ENCODE measurements at regions not wholly inside any gene's neighbourhood (a gene's known extent, or its start where the extent isn't known, plus 50 kb on each side); places are given as distances from the start of the nearest gene placed in this dataset.

DNA sequence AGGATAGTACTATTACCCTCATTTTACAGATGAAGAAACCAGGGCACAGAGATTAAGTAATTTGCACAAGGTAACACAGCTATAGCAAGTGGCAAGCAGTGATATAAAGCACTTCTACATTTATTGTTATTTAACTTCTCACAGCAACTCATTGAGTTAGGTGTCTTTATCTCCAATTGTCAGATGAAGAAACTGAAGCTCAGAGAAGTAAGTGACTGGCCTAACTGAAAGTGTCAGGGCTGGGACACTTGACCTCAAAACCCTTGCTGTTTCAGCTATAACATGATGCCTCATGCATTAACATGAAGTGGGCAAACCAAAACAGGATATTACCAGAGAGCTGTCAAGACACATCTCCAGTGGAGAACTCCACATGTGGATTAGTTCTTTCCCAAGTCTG is 65.8 kb upstream of the LEKR1 start:
- Mint-ChIP-seq H3K36me3 (ENCODE audit: unreplicated experiment) (peaks cover 7% of the 10 kb centered on the region), H3K4me1 (ENCODE audit: unreplicated experiment) (peaks cover 52% of the 10 kb centered on the region), H3K27ac (ENCODE audit: unreplicated experiment) (peak overlapping the region; percentile 88)

DNA sequence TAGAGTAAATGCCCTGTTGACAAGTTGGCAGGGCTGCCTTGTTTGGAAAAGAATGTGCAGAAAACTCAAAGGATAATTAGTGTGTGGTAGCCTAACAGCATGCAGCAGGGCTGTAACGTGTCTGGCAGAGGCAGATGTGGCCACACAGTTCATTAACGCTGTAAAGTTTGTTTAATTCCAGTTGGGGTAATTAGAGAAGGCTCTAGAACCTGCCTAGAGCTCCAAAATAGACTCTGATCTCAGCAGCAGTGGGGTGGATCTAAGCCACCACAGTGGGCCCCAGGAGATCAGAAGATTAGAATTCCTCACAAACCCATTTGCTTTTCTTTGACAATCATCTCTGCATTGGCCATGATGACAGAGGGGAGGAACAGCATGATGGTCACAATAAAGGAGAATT is 65.1 kb upstream of the LEKR1 start:
- H3K27me3 Mint-ChIP-seq (ENCODE audit: unreplicated experiment): no peaks in the 10 kb centered on the region
- H3K4me1 Mint-ChIP-seq (ENCODE audit: unreplicated experiment): peaks cover 57% of the 10 kb centered on the region
- H3K27ac Mint-ChIP-seq (ENCODE audit: unreplicated experiment): peak overlapping the region; percentile 88
- peaks cover 17% of the 10 kb centered on the region for H3K9me3 Mint-ChIP-seq (ENCODE audit: unreplicated experiment)
- H3K36me3 Mint-ChIP-seq (ENCODE audit: unreplicated experiment): peaks cover 7% of the 10 kb centered on the region
- no peak overlapping the region for H3K4me3 Mint-ChIP-seq (ENCODE audit: unreplicated experiment)
- TF ChIP-seq, protein P1, sequence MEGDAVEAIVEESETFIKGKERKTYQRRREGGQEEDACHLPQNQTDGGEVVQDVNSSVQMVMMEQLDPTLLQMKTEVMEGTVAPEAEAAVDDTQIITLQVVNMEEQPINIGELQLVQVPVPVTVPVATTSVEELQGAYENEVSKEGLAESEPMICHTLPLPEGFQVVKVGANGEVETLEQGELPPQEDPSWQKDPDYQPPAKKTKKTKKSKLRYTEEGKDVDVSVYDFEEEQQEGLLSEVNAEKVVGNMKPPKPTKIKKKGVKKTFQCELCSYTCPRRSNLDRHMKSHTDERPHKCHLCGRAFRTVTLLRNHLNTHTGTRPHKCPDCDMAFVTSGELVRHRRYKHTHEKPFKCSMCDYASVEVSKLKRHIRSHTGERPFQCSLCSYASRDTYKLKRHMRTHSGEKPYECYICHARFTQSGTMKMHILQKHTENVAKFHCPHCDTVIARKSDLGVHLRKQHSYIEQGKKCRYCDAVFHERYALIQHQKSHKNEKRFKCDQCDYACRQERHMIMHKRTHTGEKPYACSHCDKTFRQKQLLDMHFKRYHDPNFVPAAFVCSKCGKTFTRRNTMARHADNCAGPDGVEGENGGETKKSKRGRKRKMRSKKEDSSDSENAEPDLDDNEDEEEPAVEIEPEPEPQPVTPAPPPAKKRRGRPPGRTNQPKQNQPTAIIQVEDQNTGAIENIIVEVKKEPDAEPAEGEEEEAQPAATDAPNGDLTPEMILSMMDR (IDR thresholded peaks at IDR 0.05): no peak
- DNase-seq (ENCODE audit: extremely low spot score, unreplicated experiment): no peak

More for the DNA sequence above, 65.8 kb upstream of the LEKR1 start:
- Mint-ChIP-seq H3K9me3 (ENCODE audit: unreplicated experiment) (peaks cover 17% of the 10 kb centered on the region), H3K4me3 (ENCODE audit: unreplicated experiment) (no peak overlapping the region), H3K27me3 (ENCODE audit: unreplicated experiment) (no peaks in the 10 kb centered on the region)
- no peak for DNase-seq (ENCODE audit: extremely low spot score, unreplicated experiment)
- TF ChIP-seq, protein P1 (IDR thresholded peaks at IDR 0.05): no peak

DNA sequence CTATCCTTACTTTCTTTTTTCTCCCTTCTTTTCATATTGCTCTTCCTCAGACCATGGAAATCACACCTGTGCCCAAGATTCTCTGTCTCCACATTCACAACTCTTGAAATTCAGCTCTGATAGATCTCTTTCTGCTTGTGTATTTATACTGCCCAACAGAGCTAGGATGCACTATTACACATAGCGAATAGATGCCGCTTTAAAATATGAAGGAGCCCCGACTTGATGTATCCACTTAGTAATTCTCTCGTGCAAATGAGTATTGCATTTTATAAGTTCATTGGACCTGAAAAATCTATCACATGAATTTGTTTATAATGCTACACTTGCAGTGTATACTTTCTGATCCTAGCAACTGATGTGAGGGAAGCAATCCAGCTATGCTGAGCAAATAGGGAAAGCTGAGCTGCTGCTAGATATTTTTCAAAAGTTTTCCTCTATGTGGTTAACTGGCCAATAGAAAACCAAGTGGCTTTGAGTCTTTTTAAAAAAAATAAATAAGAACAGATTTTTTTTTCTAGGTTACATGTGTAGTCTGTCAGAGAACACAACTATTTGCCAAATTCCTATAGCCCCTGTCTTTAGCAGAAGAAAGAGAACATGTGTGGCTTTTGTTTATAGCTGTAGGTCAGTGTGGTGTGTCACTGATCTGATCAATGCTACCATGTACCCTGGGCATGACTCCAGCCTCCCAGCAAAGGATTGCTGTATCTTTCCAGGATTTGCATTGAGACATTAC is 64.3 kb upstream of the LEKR1 start:
- peaks cover 63% of the 10 kb centered on the region for H3K4me1 Mint-ChIP-seq (ENCODE audit: unreplicated experiment)
- peak overlapping the region; percentile 88 for H3K27ac Mint-ChIP-seq (ENCODE audit: unreplicated experiment)
- H3K4me3 Mint-ChIP-seq (ENCODE audit: unreplicated experiment): no peak overlapping the region
- no peaks in the 10 kb centered on the region for H3K27me3 Mint-ChIP-seq (ENCODE audit: unreplicated experiment)
- TF ChIP-seq, protein P1 (IDR thresholded peaks at IDR 0.05): no peak
- peaks cover 8% of the 10 kb centered on the region for H3K36me3 Mint-ChIP-seq (ENCODE audit: unreplicated experiment)
- DNase-seq (ENCODE audit: extremely low spot score, unreplicated experiment): no peak
- peaks cover 17% of the 10 kb centered on the region for H3K9me3 Mint-ChIP-seq (ENCODE audit: unreplicated experiment)

DNA sequence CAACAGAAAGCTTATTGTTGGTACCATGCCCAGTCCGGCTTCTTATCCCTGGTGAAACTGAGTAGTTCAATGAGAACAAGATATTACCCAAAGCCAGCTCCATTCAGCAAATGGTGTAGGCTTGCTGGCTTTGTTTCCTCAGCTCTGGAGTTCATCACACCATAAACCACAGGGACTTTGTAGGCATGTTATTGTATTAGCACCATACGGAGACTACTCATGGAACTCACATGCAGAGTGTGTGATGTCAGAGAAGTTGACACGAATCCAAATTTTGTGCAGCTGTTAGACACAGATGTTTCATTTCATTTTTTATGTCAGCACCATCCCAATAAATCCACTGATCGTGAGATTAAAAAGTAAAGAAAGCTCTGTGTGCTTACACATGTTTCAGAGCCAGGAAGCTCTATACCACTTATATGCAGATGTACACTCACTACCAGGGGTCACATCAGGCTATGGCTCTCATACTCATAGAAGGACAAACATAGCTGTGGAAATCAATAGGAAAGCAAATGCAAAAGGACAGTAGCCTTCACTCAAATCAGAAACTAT is 63.4 kb upstream of the LEKR1 start:
- TF ChIP-seq, protein P1 (IDR thresholded peaks at IDR 0.05): no peak
- peaks cover 4% of the 10 kb centered on the region for H3K36me3 Mint-ChIP-seq (ENCODE audit: unreplicated experiment)
- no peaks in the 10 kb centered on the region for H3K27me3 Mint-ChIP-seq (ENCODE audit: unreplicated experiment)
- peaks cover 65% of the 10 kb centered on the region for H3K4me1 Mint-ChIP-seq (ENCODE audit: unreplicated experiment)
- H3K4me3 Mint-ChIP-seq (ENCODE audit: unreplicated experiment): no peak overlapping the region
- peak overlapping the region; percentile 88 for H3K27ac Mint-ChIP-seq (ENCODE audit: unreplicated experiment)
- H3K9me3 Mint-ChIP-seq (ENCODE audit: unreplicated experiment): peaks cover 9% of the 10 kb centered on the region
- no peak for DNase-seq (ENCODE audit: extremely low spot score, unreplicated experiment)

DNA sequence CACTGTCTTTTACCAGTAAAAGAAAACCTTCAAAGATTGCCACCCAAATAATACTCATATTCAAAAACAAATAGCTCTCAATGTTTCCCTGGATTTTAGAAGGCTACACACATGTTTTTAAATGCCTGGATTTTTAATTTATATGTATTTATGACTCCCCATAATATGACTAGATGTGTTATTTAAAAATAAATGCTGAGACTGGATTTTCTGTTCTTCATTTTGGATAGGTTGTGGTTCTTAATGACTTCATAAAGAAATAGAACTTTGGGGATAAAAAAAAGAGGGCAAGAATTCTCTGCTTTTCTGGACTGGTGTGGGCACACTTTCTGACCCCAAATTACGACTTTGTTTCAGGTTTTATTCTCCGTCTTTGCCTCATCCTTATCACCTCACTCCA is 62.8 kb upstream of the LEKR1 start:
- TF ChIP-seq, protein P1 (IDR thresholded peaks at IDR 0.05): no peak
- Mint-ChIP-seq H3K9me3 (ENCODE audit: unreplicated experiment) (peaks cover 4% of the 10 kb centered on the region), H3K4me3 (ENCODE audit: unreplicated experiment) (no peak overlapping the region), H3K27ac (ENCODE audit: unreplicated experiment) (peak overlapping the region; percentile 88), H3K27me3 (ENCODE audit: unreplicated experiment) (no peaks in the 10 kb centered on the region), H3K36me3 (ENCODE audit: unreplicated experiment) (peaks cover 1% of the 10 kb centered on the region), H3K4me1 (ENCODE audit: unreplicated experiment) (peaks cover 65% of the 10 kb centered on the region)
- no peak for DNase-seq (ENCODE audit: extremely low spot score, unreplicated experiment)

All from osteocyte (in vitro differentiated cells).